Upper lobe of right lung (tissue), 1 donor: ENCODE measurements at regions not wholly inside any gene's neighbourhood (a gene's known extent, or its start where the extent isn't known, plus 50 kb on each side); places are given as distances from the start of the nearest gene placed in this dataset.
A peak's percentile ranks its signal among the peaks of the same experiment; 100 is the strongest.

Source experiments
- ATAC-seq: fragments of 200-7000 bp; cut with Tn5 transposase; one replicate; pipeline ENCODE4 v1.9.1; 2020; ENCODE audit warnings: mild to moderate bottlenecking, moderate library complexity
- DNase-seq: peaks from one replicate; pipeline ENCODE4 v3.0.0-alpha.2; 2020
- H3K27ac ChIP-seq: fragments of 200-600 bp; one replicate; pipeline ENCODE4 v1.8.0; 2022
- H3K27me3 ChIP-seq: fragments of 200-600 bp; one replicate; pipeline ENCODE4 v1.8.0; 2022; ENCODE audit warnings: mild to moderate bottlenecking
- H3K36me3 ChIP-seq: fragments of 200-600 bp; one replicate; pipeline ENCODE4 v1.8.0; 2022
- H3K4me1 ChIP-seq: fragments of 200-600 bp; one replicate; pipeline ENCODE4 v1.8.0; 2022
- H3K4me3 ChIP-seq: fragments of 200-600 bp; one replicate; pipeline ENCODE4 v1.8.0; 2022; ENCODE audit warnings: mild to moderate bottlenecking
- H3K9me3 ChIP-seq: fragments of 200-600 bp; one replicate; pipeline ENCODE4 v1.8.0; 2022
- intact Hi-C: fragments of 100-400 bp; cut with DNase I; formaldehyde crosslinking; loops from one replicate; pipeline ENCODE4 v1.11.0; 2022
- TF ChIP-seq, protein P1 (sequence below): fragments of 200-600 bp; IDR thresholded peaks from one replicate; pipeline ENCODE4 v1.8.0; 2022; ENCODE audit warnings: antibody characterized with exemption
- donor health status: DM: no; HTN: yes; CAD: no; lungs with severe emphysema.

DNA sequence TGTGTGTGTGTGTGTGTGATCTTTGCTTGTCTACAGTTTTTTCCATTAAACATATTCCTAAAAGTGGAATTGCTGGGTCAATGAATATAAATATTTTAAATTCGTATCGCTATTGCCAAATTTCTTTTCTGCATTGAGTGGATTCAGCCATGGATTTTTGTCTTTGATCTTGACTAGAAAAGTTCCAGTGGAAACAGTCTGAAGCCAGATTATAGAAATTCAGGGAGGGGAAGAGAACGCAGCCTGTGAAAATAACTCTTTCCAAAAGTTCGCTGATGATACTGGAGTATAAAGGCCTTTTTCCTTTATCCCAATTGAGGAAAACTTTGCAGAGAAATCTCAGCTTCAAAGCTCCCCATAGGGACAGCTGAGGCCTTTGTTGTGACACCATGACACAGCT, 292.3 kb upstream of the CD180 start:
- no peak for DNase-seq
- H3K4me3 ChIP-seq, result peak overlapping the region; percentile 36
- H3K36me3 ChIP-seq, result no peaks in the 10 kb centered on the region

GRCh38 chr5:67487862-67488261, 291.3 kb upstream of the CD180 start:
- TF ChIP-seq, protein P1, sequence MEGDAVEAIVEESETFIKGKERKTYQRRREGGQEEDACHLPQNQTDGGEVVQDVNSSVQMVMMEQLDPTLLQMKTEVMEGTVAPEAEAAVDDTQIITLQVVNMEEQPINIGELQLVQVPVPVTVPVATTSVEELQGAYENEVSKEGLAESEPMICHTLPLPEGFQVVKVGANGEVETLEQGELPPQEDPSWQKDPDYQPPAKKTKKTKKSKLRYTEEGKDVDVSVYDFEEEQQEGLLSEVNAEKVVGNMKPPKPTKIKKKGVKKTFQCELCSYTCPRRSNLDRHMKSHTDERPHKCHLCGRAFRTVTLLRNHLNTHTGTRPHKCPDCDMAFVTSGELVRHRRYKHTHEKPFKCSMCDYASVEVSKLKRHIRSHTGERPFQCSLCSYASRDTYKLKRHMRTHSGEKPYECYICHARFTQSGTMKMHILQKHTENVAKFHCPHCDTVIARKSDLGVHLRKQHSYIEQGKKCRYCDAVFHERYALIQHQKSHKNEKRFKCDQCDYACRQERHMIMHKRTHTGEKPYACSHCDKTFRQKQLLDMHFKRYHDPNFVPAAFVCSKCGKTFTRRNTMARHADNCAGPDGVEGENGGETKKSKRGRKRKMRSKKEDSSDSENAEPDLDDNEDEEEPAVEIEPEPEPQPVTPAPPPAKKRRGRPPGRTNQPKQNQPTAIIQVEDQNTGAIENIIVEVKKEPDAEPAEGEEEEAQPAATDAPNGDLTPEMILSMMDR, result no peak
- H3K36me3 ChIP-seq, result no peaks in the 10 kb centered on the region
- no peak overlapping the region for H3K27ac ChIP-seq
- ATAC-seq, result no peak
- H3K4me3 ChIP-seq, result peak overlapping the region; percentile 14
- no peak for DNase-seq
- no peaks in the 10 kb centered on the region for H3K4me1 ChIP-seq
- intact Hi-C loops, result no loop called here
- H3K9me3 ChIP-seq, result no peaks in the 10 kb centered on the region
- no peaks in the 10 kb centered on the region for H3K27me3 ChIP-seq

More for the DNA sequence above, 292.3 kb upstream of the CD180 start:
- H3K9me3 ChIP-seq, result no peaks in the 10 kb centered on the region
- TF ChIP-seq, protein P1, result no peak
- H3K4me1 ChIP-seq, result no peaks in the 10 kb centered on the region
- ATAC-seq, result no peak
- H3K27me3 ChIP-seq, result no peaks in the 10 kb centered on the region
- intact Hi-C loops, result no loop called here
- no peak overlapping the region for H3K27ac ChIP-seq

- Histone ChIP-seq H3K27ac (no peak overlapping the region), H3K36me3 (no peaks in the 10 kb centered on the region), H3K4me3 (no peak overlapping the region), H3K27me3 (no peaks in the 10 kb centered on the region), H3K4me1 (no peaks in the 10 kb centered on the region), H3K9me3 (no peaks in the 10 kb centered on the region)
- ATAC-seq (no peak), DNase-seq (no peak)
- intact Hi-C loops, result no loop called here
- TF ChIP-seq, protein P1, result no peak
These were observed 286.9 kb upstream of the CD180 start for GRCh38 chr5:67483453-67484030.

- TF ChIP-seq, protein P1, result no peak
- no peaks in the 10 kb centered on the region for H3K9me3 ChIP-seq
These were observed 284.8 kb upstream of the CD180 start for GRCh38 chr5:67481362-67481761.

GRCh38 chr5:67478337-67478736, 281.7 kb upstream of the CD180 start:
- Histone ChIP-seq H3K36me3 (no peaks in the 10 kb centered on the region), H3K27me3 (no peaks in the 10 kb centered on the region), H3K4me1 (no peaks in the 10 kb centered on the region), H3K27ac (no peak overlapping the region), H3K9me3 (no peaks in the 10 kb centered on the region), H3K4me3 (no peak overlapping the region)
- intact Hi-C loops, result no loop called here
- DNase-seq (no peak), ATAC-seq (no peak)
- TF ChIP-seq, protein P1, result no peak

More at GRCh38 chr5:67481362-67481761, 284.8 kb upstream of the CD180 start:
- no peak for ATAC-seq
- H3K27ac ChIP-seq, result no peak overlapping the region
- no peaks in the 10 kb centered on the region for H3K36me3 ChIP-seq
- no peak for DNase-seq
- no peaks in the 10 kb centered on the region for H3K27me3 ChIP-seq
- no peak overlapping the region for H3K4me3 ChIP-seq
- intact Hi-C loops, result no loop called here
- no peaks in the 10 kb centered on the region for H3K4me1 ChIP-seq

DNA sequence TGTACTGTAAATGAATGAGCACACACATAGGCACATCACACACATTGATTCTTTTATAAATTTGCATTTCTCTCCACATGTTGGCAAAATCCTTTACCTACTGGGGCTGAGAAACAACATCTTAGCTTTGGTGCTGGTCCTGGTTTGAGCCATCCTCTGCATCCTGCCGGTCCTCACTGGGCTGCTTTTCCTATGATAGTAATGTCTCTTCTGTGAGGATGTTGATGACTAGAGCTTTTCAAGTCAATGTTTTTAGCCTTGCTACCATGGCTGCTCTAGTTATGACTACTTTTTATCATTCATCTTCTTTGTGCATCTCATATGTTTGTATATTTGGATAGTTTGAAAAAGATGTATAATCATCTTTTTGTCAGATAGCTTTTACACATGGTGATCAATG, 280.4 kb upstream of the CD180 start:
- intact Hi-C loops, result no loop called here
- Histone ChIP-seq H3K27ac (no peak overlapping the region), H3K36me3 (no peaks in the 10 kb centered on the region)

More for the DNA sequence above, 280.4 kb upstream of the CD180 start:
- TF ChIP-seq, protein P1, result no peak
- Histone ChIP-seq H3K27me3 (no peaks in the 10 kb centered on the region), H3K4me1 (no peaks in the 10 kb centered on the region), H3K4me3 (no peak overlapping the region), H3K9me3 (no peaks in the 10 kb centered on the region)
- DNase-seq (no peak), ATAC-seq (no peak)
